Endothelial cell of umbilical vein (primary cell): ENCODE measurements at regions not wholly inside any gene's neighbourhood (a gene's known extent, or its start where the extent isn't known, plus 50 kb on each side); places are given as distances from the start of the nearest gene placed in this dataset.

Experiments used
- BruUV-seq: library from RNA; stranded (reverse); fragments of 400-500 nt; replicated peaks from 2 replicates; lab custom pipeline; 2021; lab: Mats Ljungman, UMichigan
- CTCF ChIA-PET: fragments of 300-600, 350-600 bp; sonication (Branson Sonifier 250); formaldehyde crosslinking; loops from one replicate; lab custom pipeline; 2021; ENCODE audit warnings: antibody characterized with exemption, inconsistent platforms; lab: Charles Lee
- POLR2A ChIA-PET: fragments of 300-600, 350-600 bp; sonication (Branson Sonifier 250); formaldehyde crosslinking; loops from one replicate; lab custom pipeline; 2021; ENCODE audit warnings: antibody characterized with exemption, inconsistent platforms; lab: Charles Lee
- DNase-seq: peaks from one replicate; pipeline ENCODE4 v3.0.0-alpha.2; 2011; ENCODE audit warnings: low read depth, low spot score
- FAIRE-seq: peaks from 2 replicates; lab custom pipeline; 2011; peaks lifted over from hg19 to GRCh38; lab: Jason Lieb, UNC
- H2AFZ ChIP-seq: 2 replicates; pipeline ENCODE4 v1.6.0; 2012; ENCODE audit warnings: low read depth, low read length, control low read depth, inconsistent platforms
- H3K27ac ChIP-seq: 2 replicates; pipeline ENCODE4 v1.5.1; 2011; ENCODE audit warnings: low read depth, mild to moderate bottlenecking, control low read depth, low read length, moderate library complexity; ENCODE audit not compliant: insufficient read depth
- H3K27me3 ChIP-seq, 2 experiments: 2 replicates each; pipeline versions ENCODE4 v1.6.0 to v1.6.1; 2011; ENCODE audit warnings: low read length in 2 of 2, mixed read lengths in 1 of 2; ENCODE audit not compliant: control insufficient read depth in 2 of 2, insufficient read depth in 2 of 2
- H3K36me3 ChIP-seq, 2 experiments: 2 replicates in 1 of 2; 3 replicates in 1 of 2; pipeline ENCODE4 v1.5.1; 2011; ENCODE audit warnings: low read length in 2 of 2, mild to moderate bottlenecking in 1 of 2, moderate library complexity in 1 of 2; ENCODE audit not compliant: control insufficient read depth in 2 of 2, insufficient read depth in 2 of 2; ENCODE audit errors: extremely low read depth in 1 of 2
- H3K4me1 ChIP-seq: 3 replicates; pipeline ENCODE4 v1.5.1; 2011; ENCODE audit warnings: mild to moderate bottlenecking, low read length; ENCODE audit not compliant: control insufficient read depth, insufficient read depth; ENCODE audit errors: extremely low read depth
- H3K4me2 ChIP-seq: 2 replicates; pipeline ENCODE4 v1.6.1; 2011; ENCODE audit warnings: low read length, control low read depth, mixed read lengths; ENCODE audit not compliant: insufficient read depth
- H3K4me3 ChIP-seq, 3 experiments: fragments of 200-600 bp in 1 of 3; sonication (generic), shearing (Covaris generic) in 1 of 3; replicated peaks in 1 of 3; 2 replicates each; pipeline ENCODE4 v1.5.1; 2011 to 2016; ENCODE audit warnings: control low read depth in 3 of 3, low read length in 3 of 3, mild to moderate bottlenecking in 2 of 3, inconsistent platforms in 1 of 3, low read depth in 1 of 3, moderate library complexity in 1 of 3; ENCODE audit not compliant: insufficient read depth in 1 of 3
- H3K79me2 ChIP-seq: 2 replicates; pipeline ENCODE4 v1.6.0; 2012; ENCODE audit warnings: low read length, inconsistent platforms; ENCODE audit not compliant: control insufficient read depth, insufficient read depth
- H3K9ac ChIP-seq: replicated peaks from 2 replicates; pipeline ENCODE3; 2011; ENCODE audit warnings: low read length, control low read depth; ENCODE audit not compliant: insufficient read depth; ENCODE audit errors: extremely low read depth
- H3K9me1 ChIP-seq: replicated peaks from 3 replicates; pipeline ENCODE4 v1.6.0; 2011; ENCODE audit warnings: mild to moderate bottlenecking, low read length; ENCODE audit not compliant: control insufficient read depth, insufficient read depth; ENCODE audit errors: extremely low read depth
- H3K9me3 ChIP-seq: replicated peaks from 2 replicates; pipeline ENCODE4 v1.5.1; 2012; ENCODE audit warnings: low read length, inconsistent platforms; ENCODE audit not compliant: control insufficient read depth, insufficient read depth
- H4K20me1 ChIP-seq: replicated peaks from 2 replicates; pipeline ENCODE3; 2011; ENCODE audit warnings: mild to moderate bottlenecking, low read length; ENCODE audit not compliant: control insufficient read depth, insufficient read depth; ENCODE audit errors: extremely low read depth
- EZH2 ChIP-seq: IDR thresholded peaks from 2 replicates; pipeline ENCODE4 v1.6.1; 2012; ENCODE audit warnings: borderline replicate concordance, low read depth, mild to moderate bottlenecking, moderate library complexity, low read length, inconsistent platforms; ENCODE audit not compliant: severe bottlenecking
- GATA2 ChIP-seq: IDR thresholded peaks from 2 replicates; pipeline ENCODE4 v1.7.0; 2011; ENCODE audit warnings: low read depth, mild to moderate bottlenecking, moderate library complexity, mixed read lengths, low read length; ENCODE audit not compliant: insufficient read length, insufficient read depth
- MAX ChIP-seq: IDR thresholded peaks from 2 replicates; pipeline ENCODE4 v1.6.1; 2011; ENCODE audit not compliant: insufficient read depth, insufficient read length
- MYC ChIP-seq: IDR thresholded peaks from one replicate; pipeline ENCODE4 v1.6.1; 2011; ENCODE audit warnings: mild to moderate bottlenecking, low read depth, low read length
- POLR2A ChIP-seq: IDR thresholded peaks from 2 replicates; pipeline ENCODE4 v1.6.1; 2012; ENCODE audit warnings: low read depth, mild to moderate bottlenecking, control low read depth, low read length
- POLR2AphosphoS5 ChIP-seq: IDR thresholded peaks from 2 replicates; pipeline ENCODE4 v1.6.1; 2012; ENCODE audit warnings: low read depth, mild to moderate bottlenecking, control low read depth, low read length, moderate library complexity; ENCODE audit not compliant: insufficient read depth
- dilution Hi-C: fragments of 300-500 bp; cut with MboI; formaldehyde crosslinking; loops from one replicate; pipeline ENCODE4 v1.15.0; 2019; ENCODE audit warnings: low sequenced_read_pairs; ENCODE audit not compliant: extremely low pct_ligation_motif_present
- intact Hi-C: fragments of 100-400 bp; cut with micrococcal nuclease; formaldehyde crosslinking; loops from one replicate; pipeline ENCODE4 v1.10.0; 2022

- no peak for FAIRE-seq
- no TSS peak for BruUV-seq
- intact Hi-C loops (no loop called here), dilution Hi-C loops (no loop called here)
- no peaks in the 10 kb centered on the region for H3K9me3 ChIP-seq
- H4K20me1 ChIP-seq = no peaks in the 10 kb centered on the region
- no peak overlapping the region for H3K4me2 ChIP-seq
- H2AFZ ChIP-seq = no peak overlapping the region
- no peaks in the 10 kb centered on the region for H3K27me3 ChIP-seq
- no peak for DNase-seq
- H3K4me3 ChIP-seq = no peak overlapping the region
- no peaks in the 10 kb centered on the region for H3K9me1 ChIP-seq
- no peaks in the 10 kb centered on the region for H3K4me1 ChIP-seq
- no peak for TF ChIP-seq MYC
- no peak for TF ChIP-seq POLR2A
- TF ChIP-seq EZH2 = no peak
- no peak for TF ChIP-seq GATA2
- no peak for TF ChIP-seq MAX
- no peak for TF ChIP-seq POLR2AphosphoS5
- H3K27ac ChIP-seq = no peak overlapping the region
- no peaks in the 10 kb centered on the region for H3K79me2 ChIP-seq
- no peak overlapping the region for H3K9ac ChIP-seq
- POLR2A ChIA-PET = no interaction called here
- no peaks in the 10 kb centered on the region for H3K36me3 ChIP-seq
- CTCF ChIA-PET = interaction anchor here (1.0 to 1.7 kb wide), 3 partner anchors 38 to 625 kb away, joined by 3 to 5 read pairs (median 4); no protein-coding TSS in a partner anchor
Measured at GRCh38 chr1:29754573-29755375, 518.5 kb downstream of the PTPRU start.
